GM23248 (cell line): ENCODE measurements at regions not wholly inside any gene's neighbourhood (a gene's known extent, or its start where the extent isn't known, plus 50 kb on each side); places are given as distances from the start of the nearest gene placed in this dataset.

Experiments
- EZH2 ChIP-seq: fragments of 200-600 bp; sonication (generic); IDR thresholded peaks from 2 replicates; pipeline ENCODE4 v1.6.1; 2018; ENCODE audit warnings: antibody characterized with exemption, mild to moderate bottlenecking; ENCODE audit not compliant: insufficient read depth, poor library complexity, severe bottlenecking
- EZH2phosphoT487 ChIP-seq: fragments of 200-600 bp; sonication (generic); IDR thresholded peaks from 2 replicates; pipeline ENCODE4 v1.6.1; 2018; ENCODE audit warnings: antibody characterized with exemption, moderate library complexity, mild to moderate bottlenecking, low read depth; ENCODE audit not compliant: insufficient read depth

DNA sequence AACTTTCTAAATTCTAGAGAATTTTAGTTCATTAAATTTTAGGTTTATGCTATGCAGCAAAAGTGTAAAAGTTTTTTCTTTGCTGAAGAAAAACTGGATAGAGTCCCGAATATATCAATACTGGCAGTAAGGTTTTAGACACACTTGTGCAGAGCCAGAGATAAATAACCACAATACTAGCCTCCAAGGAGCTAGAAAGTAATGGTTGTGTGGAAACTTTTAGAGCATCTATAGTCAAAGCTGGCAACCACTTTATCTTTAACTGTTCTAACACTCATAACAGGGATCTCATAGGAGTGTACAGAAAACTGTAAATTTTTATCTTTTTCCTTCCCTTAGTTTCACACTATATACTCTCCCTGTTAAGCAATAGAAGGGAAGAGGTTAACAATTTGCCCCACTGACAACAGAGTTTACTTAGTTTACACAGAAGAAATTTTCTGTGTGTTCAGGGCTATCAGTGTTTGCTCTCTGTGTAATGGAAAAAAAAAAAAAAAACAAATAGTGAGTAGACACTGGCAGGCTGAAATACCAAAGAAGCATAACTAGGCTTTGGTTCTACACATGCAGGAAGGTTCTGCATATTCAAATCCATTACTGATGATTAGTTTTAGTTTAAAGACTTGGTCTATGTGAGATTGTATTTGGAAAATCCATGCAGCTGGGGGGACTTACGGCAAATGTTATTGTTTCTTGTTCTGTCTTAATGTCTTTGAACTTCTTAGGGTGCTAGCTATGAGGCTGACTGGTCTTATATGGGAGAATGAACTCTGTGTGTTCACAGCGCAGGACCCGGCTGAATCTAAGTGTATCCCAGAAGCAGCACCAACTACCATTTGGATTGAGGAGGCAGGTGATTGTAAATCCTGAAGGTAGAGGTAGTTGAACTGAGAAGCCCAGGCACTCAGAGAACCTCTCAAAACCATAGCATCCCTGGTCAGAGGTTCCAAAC lies 187.6 kb downstream of the PCSK1 start:
- TF ChIP-seq EZH2 (no peak), EZH2phosphoT487 (no peak)
